ENCODE measurements at regions not wholly inside any gene's neighbourhood (a gene's known extent, or its start where the extent isn't known, plus 50 kb on each side); places are given as distances from the start of the nearest gene placed in this dataset.

DNA sequence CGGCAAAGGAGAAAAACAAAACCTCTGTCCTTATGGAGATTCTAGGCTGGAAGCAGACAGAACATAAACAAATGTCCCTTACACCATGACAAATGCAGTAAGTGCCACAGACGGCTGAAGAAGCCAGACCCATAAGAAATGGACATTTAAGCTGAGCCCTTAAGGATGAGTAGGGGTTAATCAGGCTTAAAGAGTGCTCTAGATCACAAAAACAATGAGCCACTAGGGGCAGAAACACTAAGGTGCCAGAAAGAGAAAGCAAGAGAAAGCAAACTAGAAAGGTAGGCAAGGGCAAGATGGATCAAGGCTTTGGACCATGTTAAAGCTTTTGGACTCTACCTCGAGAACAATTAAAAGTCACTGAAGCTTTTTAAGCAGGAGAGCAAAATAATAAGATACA, 326.9 kb upstream of the WWC1 start:
- BruUV-seq (replicated peaks): no TSS peak
- ChIA-PET POLR2A (no interaction called here), CTCF (ENCODE audit: low intra/inter-chr PET ratio, low total read pairs) (no interaction called here)
- ATAC-seq (0 out of 3 replicates have a peak, but pooled peaks have one; percentile 38), DNase-seq (ENCODE audit: low spot score) (no peak), FAIRE-seq (no peak)
- H3K4me2 ChIP-seq (ENCODE audit: low read depth, low read length): no peak overlapping the region
- no peaks in the 10 kb centered on the region for H3K79me2 ChIP-seq (ENCODE audit: insufficient read depth, low read length)
- H3K36me3 ChIP-seq (replicated peaks in 1 of 2; ENCODE audit: control insufficient read depth in 1 of 2, insufficient read depth in 2 of 2, low read length in 2 of 2): no peaks in the 10 kb centered on the region
- H3K27ac ChIP-seq (ENCODE audit: extremely low read length, insufficient read depth, low read length): no peak overlapping the region
- no peak overlapping the region for H3K4me3 ChIP-seq (replicated peaks in 1 of 3; ENCODE audit: insufficient read depth in 1 of 3, low read depth in 2 of 3, low read length in 3 of 3)
- H2AFZ ChIP-seq (ENCODE audit: low read length): no peak overlapping the region
- H3K27me3 ChIP-seq (ENCODE audit: control insufficient read depth in 1 of 2, insufficient read depth in 2 of 2, low read length in 2 of 2): no peaks in the 10 kb centered on the region
- H3K4me1 ChIP-seq (ENCODE audit: insufficient read depth, low read length): no peaks in the 10 kb centered on the region
- no peaks in the 10 kb centered on the region for H4K20me1 ChIP-seq (ENCODE audit: insufficient read depth, low read length)
- H3K9ac ChIP-seq (ENCODE audit: insufficient read depth, low read depth, low read length): no peak overlapping the region
- intact Hi-C loops (cut with micrococcal nuclease; ENCODE audit: unreplicated experiment) (no loop called here), in situ Hi-C loops (cut with HindIII; ENCODE audit: extremely low pct_ligation_motif_present, low pct_unique_long_range_greater_than_20kb) (no loop called here)
- WGBS (ENCODE audit: low lambda C conversion rate): 0% methylated on average over 3 of the region's 3 CpGs
- no peaks in the 10 kb centered on the region for H3K9me3 ChIP-seq (ENCODE audit: low read length)
- TF ChIP-seq U2AF1 (optimal IDR thresholded peaks at IDR 0.05; ENCODE audit: low read depth, low read length) (no peak), ZFY (CRISPR knock-in tag; IDR thresholded peaks at IDR 0.05) (no peak), NAIF1 (CRISPR knock-in tag; IDR thresholded peaks at IDR 0.05; ENCODE audit: borderline replicate concordance) (no peak), ZNF652 (CRISPR knock-in tag; IDR thresholded peaks at IDR 0.05; ENCODE audit: borderline replicate concordance, low read depth) (peak; percentile 74)

- no TSS peak for BruUV-seq (replicated peaks)
- POLR2A ChIA-PET: no interaction called here
Measured at GRCh38 chr5:167965710-167966109, 325.7 kb upstream of the WWC1 start.

More at GRCh38 chr5:167965710-167966109, 325.7 kb upstream of the WWC1 start:
- no peak overlapping the region for H3K4me3 ChIP-seq (replicated peaks in 1 of 3; ENCODE audit: insufficient read depth in 1 of 3, low read depth in 2 of 3, low read length in 3 of 3)
- no peaks in the 10 kb centered on the region for H3K79me2 ChIP-seq (ENCODE audit: insufficient read depth, low read length)
- 0% methylated on average over 2 of the region's 2 CpGs for WGBS (ENCODE audit: low lambda C conversion rate)
- in situ Hi-C loops (cut with HindIII; ENCODE audit: extremely low pct_ligation_motif_present, low pct_unique_long_range_greater_than_20kb): no loop called here
- no peaks in the 10 kb centered on the region for H3K4me1 ChIP-seq (ENCODE audit: insufficient read depth, low read length)
- no peaks in the 10 kb centered on the region for H3K36me3 ChIP-seq (replicated peaks in 1 of 2; ENCODE audit: control insufficient read depth in 1 of 2, insufficient read depth in 2 of 2, low read length in 2 of 2)
- TF ChIP-seq ZNF543 (CRISPR knock-in tag; IDR thresholded peaks at IDR 0.05): no peak
- TF ChIP-seq ZFY (CRISPR knock-in tag; IDR thresholded peaks at IDR 0.05): no peak
- no peak for TF ChIP-seq PHF20 (CRISPR knock-in tag; IDR thresholded peaks at IDR 0.05)
- no peak for TF ChIP-seq ZNF333 (CRISPR knock-in tag; IDR thresholded peaks at IDR 0.05; ENCODE audit: borderline replicate concordance)
- no peak for TF ChIP-seq ZNF589 (CRISPR knock-in tag; conservative IDR thresholded peaks at IDR 0.05)
- no peak for TF ChIP-seq ZFP36L1 (CRISPR knock-in tag; IDR thresholded peaks at IDR 0.05)
- no peak for TF ChIP-seq ZNF883 (CRISPR knock-in tag; IDR thresholded peaks at IDR 0.05; ENCODE audit: not compliant biosample characterization)
- TF ChIP-seq, protein P1, sequence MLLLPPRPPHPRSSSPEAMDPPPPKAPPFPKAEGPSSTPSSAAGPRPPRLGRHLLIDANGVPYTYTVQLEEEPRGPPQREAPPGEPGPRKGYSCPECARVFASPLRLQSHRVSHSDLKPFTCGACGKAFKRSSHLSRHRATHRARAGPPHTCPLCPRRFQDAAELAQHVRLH (CRISPR knock-in tag; IDR thresholded peaks at IDR 0.05; ENCODE audit: borderline replicate concordance, low read depth): no peak
- no peak for TF ChIP-seq AKAP8 (CRISPR knock-in tag; IDR thresholded peaks at IDR 0.05)
- no peak for TF ChIP-seq ZBTB7B (CRISPR knock-in tag; IDR thresholded peaks at IDR 0.05)
- TF ChIP-seq NFYB (CRISPR knock-in tag; IDR thresholded peaks at IDR 0.05): no peak
- no peak for TF ChIP-seq ZBTB21 (CRISPR knock-in tag; IDR thresholded peaks at IDR 0.05)
- no peak for TF ChIP-seq KDM1A (CRISPR knock-in tag; IDR thresholded peaks at IDR 0.05)
- no peak for TF ChIP-seq ZNF691 (CRISPR knock-in tag; IDR thresholded peaks at IDR 0.05; ENCODE audit: borderline replicate concordance, low read depth)
- no peak overlapping the region for H3K4me2 ChIP-seq (ENCODE audit: low read depth, low read length)
- H3K27me3 ChIP-seq (ENCODE audit: control insufficient read depth in 1 of 2, insufficient read depth in 2 of 2, low read length in 2 of 2): no peaks in the 10 kb centered on the region
- ATAC-seq (no peak), DNase-seq (ENCODE audit: low spot score) (no peak), FAIRE-seq (no peak)
- no peak overlapping the region for H3K9ac ChIP-seq (ENCODE audit: insufficient read depth, low read depth, low read length)
- no peak overlapping the region for H2AFZ ChIP-seq (ENCODE audit: low read length)
- H3K27ac ChIP-seq (ENCODE audit: extremely low read length, insufficient read depth, low read length): no peak overlapping the region
- H3K9me3 ChIP-seq (ENCODE audit: low read length): no peaks in the 10 kb centered on the region
- CTCF ChIA-PET (ENCODE audit: low intra/inter-chr PET ratio, low total read pairs): no interaction called here
- intact Hi-C loops (cut with micrococcal nuclease; ENCODE audit: unreplicated experiment): no loop called here
- no peaks in the 10 kb centered on the region for H4K20me1 ChIP-seq (ENCODE audit: insufficient read depth, low read length)
